DOHH2 (cell line): ENCODE measurements at regions not wholly inside any gene's neighbourhood (a gene's known extent, or its start where the extent isn't known, plus 50 kb on each side); places are given as distances from the start of the nearest gene placed in this dataset.
"Not testable (repeated sequence)": the region's sequence is repeated elsewhere in the genome, so short reads cannot be mapped to it uniquely, and the experiment has no call there.

Experiments
- H3F3A ChIP-seq: fragments of 200-600 bp; sonication (generic), shearing (Covaris generic); 2 replicates; pipeline ENCODE4 v1.6.0; 2016; ENCODE audit warnings: antibody characterized with exemption, mild to moderate bottlenecking; ENCODE audit not compliant: control insufficient read depth, insufficient read depth
- H3K27ac ChIP-seq: fragments of 200-600 bp; sonication (generic); 2 replicates; pipeline ENCODE4 v1.5.1; 2014; ENCODE audit warnings: low read depth, mild to moderate bottlenecking, low read length, moderate library complexity
- H3K27me3 ChIP-seq: fragments of 200-600 bp; sonication (generic); 2 replicates; pipeline ENCODE4 v1.6.1; 2014; ENCODE audit warnings: mild to moderate bottlenecking, low read length, mixed read lengths; ENCODE audit not compliant: control insufficient read depth
- H3K36me3 ChIP-seq: fragments of 200-600 bp; sonication (generic); 2 replicates; pipeline ENCODE4 v1.6.1; 2014; ENCODE audit warnings: mild to moderate bottlenecking, low read length, moderate library complexity, mixed read lengths; ENCODE audit not compliant: control insufficient read depth
- H3K4me1 ChIP-seq: fragments of 200-600 bp; sonication (generic); 2 replicates; pipeline ENCODE4 v1.6.1; 2014; ENCODE audit warnings: mild to moderate bottlenecking, low read length, mixed read lengths; ENCODE audit not compliant: control insufficient read depth
- H3K4me2 ChIP-seq: fragments of 200-600 bp; sonication (generic); 2 replicates; pipeline ENCODE4 v1.6.0; 2014; ENCODE audit warnings: mild to moderate bottlenecking, low read length, moderate library complexity
- H3K4me3 ChIP-seq: fragments of 200-600 bp; sonication (generic); 2 replicates; pipeline ENCODE4 v1.5.1; 2014; ENCODE audit warnings: mild to moderate bottlenecking, low read length, mixed read lengths
- H3K79me2 ChIP-seq: fragments of 200-600 bp; sonication (generic); 2 replicates; pipeline ENCODE4 v1.6.1; 2014; ENCODE audit warnings: mild to moderate bottlenecking, low read length, mixed read lengths; ENCODE audit not compliant: control insufficient read depth
- H3K9me2 ChIP-seq: fragments of 200-600 bp; sonication (generic); replicated peaks from 2 replicates; pipeline ENCODE4 v1.6.1; 2014; ENCODE audit warnings: mild to moderate bottlenecking, low read length, mixed read lengths; ENCODE audit not compliant: control insufficient read depth
- H3K9me3 ChIP-seq: fragments of 200-600 bp; sonication (generic); 2 replicates; pipeline ENCODE4 v1.6.1; 2014; ENCODE audit warnings: antibody characterized with exemption, low read length, mixed read lengths; ENCODE audit not compliant: control insufficient read depth, insufficient read depth
- H4K20me1 ChIP-seq: fragments of 200-600 bp; sonication (generic); 2 replicates; pipeline ENCODE4 v1.6.0; 2014; ENCODE audit warnings: low read depth, mild to moderate bottlenecking, antibody characterized with exemption, low read length, moderate library complexity; ENCODE audit not compliant: control insufficient read depth, insufficient read depth
- CTCF ChIP-seq: fragments of 200-600 bp; sonication (generic); IDR thresholded peaks from one replicate; pipeline ENCODE4 v1.5.1; 2014; ENCODE audit warnings: antibody characterized with exemption, mild to moderate bottlenecking, low read depth, low read length; ENCODE audit not compliant: poor library complexity, severe bottlenecking
- EZH2phosphoT487 ChIP-seq: fragments of 200-600 bp; sonication (generic); IDR thresholded peaks from 2 replicates; pipeline ENCODE4 v1.6.1; 2017; ENCODE audit warnings: borderline replicate concordance, mild to moderate bottlenecking, antibody characterized with exemption, low read length, moderate library complexity, mixed read lengths

- Histone ChIP-seq H4K20me1 (no peaks in the 10 kb centered on the region), H3K4me3 (no peak overlapping the region), H3K79me2 (no peaks in the 10 kb centered on the region), H3K27ac (no peak overlapping the region), H3K9me2 (no peaks in the 10 kb centered on the region), H3K9me3 (no peaks in the 10 kb centered on the region), H3K4me2 (no peak overlapping the region), H3F3A (no peaks in the 10 kb centered on the region), H3K4me1 (no peaks in the 10 kb centered on the region), H3K27me3 (peaks cover 3% of the 10 kb centered on the region; the same call in 1 of the 2 replicates), H3K36me3 (no peaks in the 10 kb centered on the region)
- TF ChIP-seq EZH2phosphoT487 (no peak), CTCF (no peak)
Measured at GRCh38 chr10:21041763-21042458, 144.8 kb upstream of the NEBL start.

- no peaks in the 10 kb centered on the region for H3K9me3 ChIP-seq
- no peak for TF ChIP-seq EZH2phosphoT487
- no peak for TF ChIP-seq CTCF
- H3K4me2 ChIP-seq: no peak overlapping the region
- H3K79me2 ChIP-seq: no peaks in the 10 kb centered on the region
- no peak overlapping the region for H3K4me3 ChIP-seq
- no peaks in the 10 kb centered on the region for H3K4me1 ChIP-seq
- H3K27ac ChIP-seq: no peak overlapping the region
- no peaks in the 10 kb centered on the region for H3K9me2 ChIP-seq
- no peaks in the 10 kb centered on the region for H3K27me3 ChIP-seq
- no peaks in the 10 kb centered on the region for H3F3A ChIP-seq
- H4K20me1 ChIP-seq: no peaks in the 10 kb centered on the region
- no peaks in the 10 kb centered on the region for H3K36me3 ChIP-seq
Measured at GRCh38 chr10:21039721-21040120, 142.6 kb upstream of the NEBL start.

DNA sequence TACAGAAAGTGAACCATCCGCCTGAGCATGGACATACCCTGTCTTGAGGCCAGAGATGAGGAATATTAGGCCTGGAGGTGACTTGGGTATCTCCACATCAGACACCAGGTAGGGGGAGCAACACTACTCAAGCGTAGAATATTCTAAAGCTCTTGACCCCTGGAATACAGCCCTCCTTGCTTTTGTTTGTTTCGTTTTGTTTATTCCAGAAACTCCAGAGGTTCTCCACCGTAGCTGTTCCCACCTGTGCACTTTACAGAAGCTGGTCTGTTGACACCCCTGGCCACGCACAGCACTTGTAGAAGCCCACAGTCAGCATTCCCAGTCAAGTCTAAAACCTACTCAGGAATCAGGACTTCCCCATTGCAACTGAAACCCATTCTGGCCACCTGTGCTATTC lies 139.6 kb upstream of the NEBL start:
- H3K27me3 ChIP-seq: no peaks in the 10 kb centered on the region
- no peaks in the 10 kb centered on the region for H3F3A ChIP-seq
- no peak overlapping the region for H3K27ac ChIP-seq
- H3K36me3 ChIP-seq: no peaks in the 10 kb centered on the region
- H4K20me1 ChIP-seq: no peaks in the 10 kb centered on the region
- H3K9me2 ChIP-seq: no peaks in the 10 kb centered on the region
- no peak overlapping the region for H3K4me3 ChIP-seq
- no peak for TF ChIP-seq CTCF
- no peak for TF ChIP-seq EZH2phosphoT487
- H3K4me1 ChIP-seq: no peaks in the 10 kb centered on the region
- no peak overlapping the region for H3K4me2 ChIP-seq
- H3K9me3 ChIP-seq: no peaks in the 10 kb centered on the region
- no peaks in the 10 kb centered on the region for H3K79me2 ChIP-seq

- H3K4me3 ChIP-seq, H3K27me3 ChIP-seq, H3K9me3 ChIP-seq, H3K4me2 ChIP-seq, H3K79me2 ChIP-seq, H4K20me1 ChIP-seq, H3F3A ChIP-seq, H3K36me3 ChIP-seq, H3K4me1 ChIP-seq, H3K9me2 ChIP-seq, H3K27ac ChIP-seq: not testable (repeated sequence)
Measured at GRCh38 chr10:21034770-21035169, 137.7 kb upstream of the NEBL start.
